Activated CD8-positive, alpha-beta T cell treated with anti-CD3 and anti-CD28 coated beads for 36 hours (primary cell): ENCODE measurements at regions not wholly inside any gene's neighbourhood (a gene's known extent, or its start where the extent isn't known, plus 50 kb on each side); places are given as distances from the start of the nearest gene placed in this dataset.

Experiments used
- ATAC-seq: fragments of 200-7000 bp; cut with Tn5 transposase; one replicate; pipeline ENCODE4 v1.10.0; 2021; ENCODE audit warnings: mild to moderate bottlenecking, moderate library complexity
- CTCF ChIA-PET: fragments of 350-600 bp; sonication (Branson Sonifier 250); formaldehyde crosslinking; loops from one replicate; lab custom pipeline; 2021; ENCODE audit warnings: antibody characterized with exemption; lab: Charles Lee
- POLR2A ChIA-PET: fragments of 350-600 bp; sonication (Branson Sonifier 250); formaldehyde crosslinking; loops from one replicate; lab custom pipeline; 2021; ENCODE audit warnings: antibody characterized with exemption; lab: Charles Lee
- DNase-seq: peaks from one replicate; pipeline ENCODE4 v3.0.0-alpha.2; 2020
- H3K27ac Mint-ChIP-seq: one replicate; pipeline ENCODE4 v1.8.0; 2021; ENCODE audit warnings: mild to moderate bottlenecking, mixed read lengths
- H3K27me3 Mint-ChIP-seq: one replicate; pipeline ENCODE4 v1.8.0; 2021; ENCODE audit warnings: mixed read lengths
- H3K36me3 Mint-ChIP-seq: one replicate; pipeline ENCODE4 v1.8.0; 2021; ENCODE audit warnings: low read depth, mixed read lengths
- H3K4me1 Mint-ChIP-seq: one replicate; pipeline ENCODE4 v1.8.0; 2021; ENCODE audit warnings: low read depth, mixed read lengths
- H3K4me3 Mint-ChIP-seq: one replicate; pipeline ENCODE4 v1.8.0; 2021; ENCODE audit warnings: mild to moderate bottlenecking, moderate library complexity, mixed read lengths
- H3K9me3 Mint-ChIP-seq: one replicate; pipeline ENCODE4 v1.8.0; 2021; ENCODE audit warnings: mixed read lengths
- CTCF ChIP-seq: fragments of 200-600 bp; IDR thresholded peaks from one replicate; pipeline ENCODE4 v1.8.0; 2022; ENCODE audit warnings: antibody characterized with exemption, mild to moderate bottlenecking
- intact Hi-C: fragments of 100-400 bp; cut with micrococcal nuclease; formaldehyde crosslinking; loops from one replicate; pipeline ENCODE4 v1.10.0; 2022

GRCh38 chr6:112581015-112581414 lies 233.9 kb downstream of the RFPL4B start:
- ChIA-PET CTCF (no interaction called here), POLR2A (no interaction called here)
- Mint-ChIP-seq H3K9me3 (no peaks in the 10 kb centered on the region), H3K4me1 (no peaks in the 10 kb centered on the region), H3K27me3 (no peaks in the 10 kb centered on the region), H3K36me3 (no peaks in the 10 kb centered on the region), H3K4me3 (no peak overlapping the region), H3K27ac (no peak overlapping the region)
- no peak for TF ChIP-seq CTCF
- ATAC-seq (no peak), DNase-seq (no peak)
- intact Hi-C loops = no loop called here

GRCh38 chr6:112590326-112590725 lies 243.2 kb downstream of the RFPL4B start:
- Mint-ChIP-seq H3K27ac (no peak overlapping the region), H3K27me3 (no peaks in the 10 kb centered on the region), H3K9me3 (peaks cover 5% of the 10 kb centered on the region), H3K4me3 (no peak overlapping the region), H3K4me1 (no peaks in the 10 kb centered on the region), H3K36me3 (no peaks in the 10 kb centered on the region)
- no peak for TF ChIP-seq CTCF
- CTCF ChIA-PET = interaction anchor here (0.5 kb wide), 1 partner anchor 25 kb away, joined by 3 read pairs; no protein-coding TSS in a partner anchor
- DNase-seq (no peak), ATAC-seq (no peak)
- intact Hi-C loops = no loop called here
- POLR2A ChIA-PET = no interaction called here

GRCh38 chr6:112591329-112591728 lies 244.2 kb downstream of the RFPL4B start:
- H3K27ac Mint-ChIP-seq = no peak overlapping the region

GRCh38 chr6:112592159-112592558 lies 245.0 kb downstream of the RFPL4B start:
- ATAC-seq (no peak), DNase-seq (no peak)
- Mint-ChIP-seq H3K9me3 (peaks cover 5% of the 10 kb centered on the region), H3K4me1 (no peaks in the 10 kb centered on the region), H3K27ac (no peak overlapping the region), H3K27me3 (no peaks in the 10 kb centered on the region), H3K4me3 (no peak overlapping the region), H3K36me3 (no peaks in the 10 kb centered on the region)
- ChIA-PET POLR2A (no interaction called here), CTCF (interaction anchor here (1.2 kb wide), 1 partner anchor 23 kb away, joined by 3 read pairs; no protein-coding TSS in a partner anchor)
- no peak for TF ChIP-seq CTCF
- intact Hi-C loops = no loop called here

More at GRCh38 chr6:112591329-112591728, 244.2 kb downstream of the RFPL4B start:
- intact Hi-C loops = no loop called here
- no peak for TF ChIP-seq CTCF
- ATAC-seq (no peak), DNase-seq (no peak)
- no peaks in the 10 kb centered on the region for H3K4me1 Mint-ChIP-seq
- peaks cover 5% of the 10 kb centered on the region for H3K9me3 Mint-ChIP-seq
- CTCF ChIA-PET = no interaction called here
- H3K4me3 Mint-ChIP-seq = no peak overlapping the region
- POLR2A ChIA-PET = no interaction called here
- H3K36me3 Mint-ChIP-seq = no peaks in the 10 kb centered on the region
- H3K27me3 Mint-ChIP-seq = no peaks in the 10 kb centered on the region

- no peak for ATAC-seq
- POLR2A ChIA-PET = no interaction called here
- CTCF ChIA-PET = no interaction called here
- TF ChIP-seq CTCF = no peak
- Mint-ChIP-seq H3K4me3 (no peak overlapping the region), H3K9me3 (peaks cover 2% of the 10 kb centered on the region), H3K27me3 (no peaks in the 10 kb centered on the region), H3K27ac (no peak overlapping the region), H3K4me1 (no peaks in the 10 kb centered on the region), H3K36me3 (no peaks in the 10 kb centered on the region)
- intact Hi-C loops = no loop called here
- no peak for DNase-seq
Measured at GRCh38 chr6:112594886-112595594, 247.9 kb downstream of the RFPL4B start.
